Limb (tissue), 2 donors: ENCODE measurements at regions not wholly inside any gene's neighbourhood (a gene's known extent, or its start where the extent isn't known, plus 50 kb on each side); places are given as distances from the start of the nearest gene placed in this dataset.
"Not testable (repeated sequence)": the region's sequence is repeated elsewhere in the genome, so short reads cannot be mapped to it uniquely, and the experiment has no call there.

ENCODE experiments used
- DNase-seq, 2 donors: peaks; one replicate each; pipeline ENCODE4 v3.0.0-alpha.2; 2016; ENCODE audit errors: extremely low spot score in 2 of 2

GRCh38 chr1:228796945-228797344, 61.7 kb downstream of the RHOU start:
- not testable (repeated sequence) for DNase-seq

DNA sequence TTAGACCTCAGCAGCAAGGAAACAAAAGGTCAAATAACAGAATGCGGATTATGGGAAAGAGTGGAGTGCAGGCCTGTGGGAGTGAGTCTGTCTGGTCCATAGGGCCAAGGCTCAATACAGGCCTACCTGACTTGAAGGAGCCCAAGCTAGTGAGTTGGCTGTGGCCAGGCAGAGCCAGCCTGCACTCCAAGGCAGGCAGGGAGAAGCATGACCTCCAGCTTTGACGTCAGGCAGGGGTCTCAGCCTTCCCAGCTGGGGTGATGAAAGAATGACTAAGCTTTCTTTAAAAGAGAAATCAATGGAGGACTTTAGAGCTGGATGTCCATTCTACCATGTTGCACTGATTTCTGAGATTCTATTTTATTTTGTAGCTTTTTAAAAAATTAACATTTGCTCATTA, 62.8 kb downstream of the RHOU start:
- DNase-seq = no peak

GRCh38 chr1:228798548-228798947, 63.3 kb downstream of the RHOU start:
- DNase-seq = no peak

- DNase-seq = no peak
Measured at GRCh38 chr1:228799924-228800323, 64.6 kb downstream of the RHOU start.

- no peak for DNase-seq
Measured at GRCh38 chr1:228801068-228801467, 65.8 kb downstream of the RHOU start.

DNA sequence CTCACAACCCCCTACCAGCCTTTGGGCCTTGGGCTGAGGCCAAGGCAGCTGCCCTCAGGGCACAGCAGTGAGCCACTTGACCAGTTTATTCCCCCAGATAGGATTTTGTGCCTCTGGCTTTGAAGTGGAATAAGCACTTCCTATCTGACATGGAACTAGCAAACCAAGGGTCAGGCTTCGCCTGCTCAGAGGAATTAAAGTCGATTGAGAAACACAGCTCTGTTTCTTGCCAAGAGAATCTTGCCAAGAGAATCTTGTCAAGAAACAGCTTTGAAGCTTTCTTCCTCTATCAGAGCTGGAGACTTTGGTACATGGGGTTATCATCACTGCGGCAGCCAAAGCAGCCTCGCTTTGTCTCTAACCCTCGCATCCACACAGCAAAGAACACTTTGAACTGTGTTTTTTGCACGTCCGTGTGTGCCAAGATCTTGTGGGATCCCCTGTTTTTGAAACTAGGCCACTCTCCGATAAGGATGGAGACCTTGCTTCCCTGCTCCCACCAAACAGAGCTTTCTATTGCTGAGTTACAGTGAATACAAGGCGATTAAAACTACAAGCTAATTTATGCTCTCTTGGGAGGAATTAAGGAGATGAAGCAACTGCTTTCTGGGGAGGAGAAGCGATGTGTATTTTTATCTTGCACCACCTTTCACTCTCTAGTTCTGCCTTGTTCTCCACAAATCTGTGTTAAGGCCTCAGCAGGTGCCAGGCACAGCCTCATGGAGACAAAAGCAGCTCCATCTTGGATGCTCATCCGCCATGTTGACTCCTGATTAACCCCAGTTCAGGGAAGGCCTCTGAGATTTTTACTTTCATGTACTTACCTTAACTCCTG, 67.3 kb downstream of the RHOU start:
- peak in 1 of 2 donors; percentile 21 for DNase-seq

DNA sequence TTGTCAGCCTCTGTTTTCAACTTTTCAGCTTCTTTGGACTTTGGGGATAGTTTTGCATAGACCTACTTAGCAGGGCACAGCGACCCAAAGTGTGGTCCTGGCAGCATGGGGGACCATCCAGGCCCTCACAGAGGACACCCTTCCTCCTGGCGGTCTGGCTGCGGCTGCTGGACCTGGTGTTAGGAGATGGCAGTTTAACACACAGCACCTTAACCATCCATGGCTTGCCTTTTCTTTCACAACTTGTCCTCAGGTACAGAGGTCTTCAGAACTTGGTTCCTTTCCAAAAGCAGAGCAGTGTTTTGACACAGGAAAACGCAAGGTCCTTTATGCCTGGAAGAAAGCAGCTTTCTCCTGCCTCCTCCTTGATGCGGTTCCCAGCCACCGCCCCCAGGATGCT, 68.1 kb downstream of the RHOU start:
- DNase-seq = no peak

DNA sequence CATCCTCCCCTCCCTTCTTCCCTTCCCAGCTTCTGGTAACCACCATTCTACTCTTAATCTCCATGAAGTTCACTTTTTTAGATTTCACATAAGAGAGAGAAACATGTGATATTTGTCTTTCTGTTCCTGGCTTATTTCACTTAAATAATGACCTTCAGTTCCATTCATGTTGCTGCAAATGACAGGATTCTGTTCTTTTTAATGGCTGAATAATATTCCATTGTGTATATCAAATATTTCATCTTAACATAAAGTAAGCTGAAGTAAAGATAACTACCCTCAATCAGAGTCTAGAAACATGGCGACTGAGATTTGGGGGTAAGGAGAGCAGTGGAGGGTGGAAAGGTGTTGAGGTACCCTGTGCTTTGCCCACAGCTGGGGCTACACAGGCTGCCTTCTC, 68.9 kb downstream of the RHOU start:
- DNase-seq = no peak

DNA sequence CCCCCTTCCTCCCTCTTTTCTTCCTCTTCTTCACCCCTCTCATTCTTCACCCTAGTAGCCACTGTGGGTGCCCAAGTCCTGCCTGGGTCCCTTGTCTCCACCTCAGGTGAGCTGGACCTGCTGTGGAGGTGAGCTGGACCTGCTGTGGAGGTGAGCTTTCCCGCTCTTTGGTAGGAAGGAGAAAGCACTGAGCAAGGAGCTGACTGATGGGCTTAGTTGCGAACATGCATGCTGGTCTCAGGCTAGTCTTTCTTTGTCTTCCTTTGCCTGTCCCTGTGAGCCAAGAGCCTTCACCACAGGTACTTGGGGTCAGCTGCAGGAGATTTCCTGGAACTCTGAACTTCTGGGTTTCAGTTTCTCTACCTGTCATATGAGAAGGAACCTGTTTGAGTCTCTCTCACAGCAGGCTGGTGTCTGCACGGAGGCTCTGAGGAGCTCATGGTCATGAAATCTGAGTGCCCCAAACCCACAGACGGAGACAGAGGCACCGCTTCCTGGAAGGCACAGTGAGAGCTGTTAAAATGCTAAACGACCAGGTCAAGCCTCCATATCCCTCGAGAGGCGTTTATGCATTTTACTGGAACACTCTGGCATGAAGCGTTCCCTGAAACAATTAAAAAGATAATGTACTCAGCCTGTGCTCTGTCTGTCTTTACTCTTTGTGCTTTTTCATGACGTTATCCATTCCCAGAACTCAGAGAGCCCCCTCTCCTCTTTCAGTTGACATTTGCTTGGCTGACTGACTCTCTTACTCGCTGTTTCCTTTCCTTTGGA, 69.5 kb downstream of the RHOU start:
- peak; percentile 51 to 65 for DNase-seq

DNA sequence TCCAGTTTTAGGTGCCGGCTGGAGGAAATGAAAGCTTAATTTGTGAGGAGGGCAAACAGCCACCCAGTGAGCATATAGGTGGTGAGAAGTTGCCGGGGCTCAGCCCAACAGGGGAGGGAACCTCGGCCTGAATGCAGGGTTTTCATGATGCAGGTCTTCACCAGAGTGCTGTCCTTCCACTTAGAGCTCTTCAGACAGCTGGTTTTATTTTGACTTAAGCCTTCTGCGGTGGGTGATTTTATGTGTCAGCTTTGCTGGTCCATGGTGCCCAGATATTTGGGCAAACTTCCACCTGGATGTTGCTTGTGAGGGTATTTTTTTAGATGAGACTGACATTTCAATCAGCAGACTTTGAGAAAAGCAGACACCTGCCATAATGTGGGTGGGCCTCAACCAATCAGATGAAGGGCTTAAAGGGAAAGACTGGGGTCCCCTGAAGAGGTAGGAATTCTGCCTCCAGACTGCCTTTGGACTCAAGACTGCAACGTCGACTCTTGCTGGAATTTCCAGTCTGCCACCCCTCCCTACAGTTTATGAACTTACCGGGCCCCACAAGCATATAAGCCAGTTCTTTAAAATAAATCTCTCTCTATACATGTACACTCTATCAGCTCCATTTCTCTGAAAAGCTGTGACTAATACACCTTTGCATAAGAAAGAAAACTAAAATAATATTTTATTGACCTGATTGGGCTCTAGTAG, 72.8 kb downstream of the RHOU start:
- no peak for DNase-seq

GRCh38 chr1:228809621-228810394, 74.5 kb downstream of the RHOU start:
- DNase-seq = no peak

GRCh38 chr1:228810395-228810758, 75.1 kb downstream of the RHOU start:
- no peak for DNase-seq

GRCh38 chr1:228810878-228811711, 75.8 kb downstream of the RHOU start:
- DNase-seq = no peak

GRCh38 chr1:228811712-228812305, 76.5 kb downstream of the RHOU start:
- DNase-seq = no peak

DNA sequence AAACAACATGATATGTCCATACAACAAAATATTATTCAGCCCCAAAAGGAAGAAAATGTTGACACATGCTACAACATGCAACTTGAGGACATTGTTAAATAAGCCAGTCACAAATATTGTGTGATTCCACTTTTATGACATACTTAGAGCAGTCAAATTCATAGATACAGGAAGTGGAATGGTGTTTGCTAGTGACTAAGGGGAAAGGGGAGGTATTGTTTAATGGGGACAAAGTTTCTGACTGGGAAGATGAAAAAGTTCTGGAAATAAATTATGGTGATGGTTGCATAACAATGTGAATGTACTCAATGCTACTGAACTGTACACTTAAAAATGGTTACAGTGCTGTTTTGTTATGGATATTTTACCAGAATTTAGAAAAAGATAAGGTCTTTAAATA, 77.7 kb downstream of the RHOU start:
- no peak for DNase-seq

DNA sequence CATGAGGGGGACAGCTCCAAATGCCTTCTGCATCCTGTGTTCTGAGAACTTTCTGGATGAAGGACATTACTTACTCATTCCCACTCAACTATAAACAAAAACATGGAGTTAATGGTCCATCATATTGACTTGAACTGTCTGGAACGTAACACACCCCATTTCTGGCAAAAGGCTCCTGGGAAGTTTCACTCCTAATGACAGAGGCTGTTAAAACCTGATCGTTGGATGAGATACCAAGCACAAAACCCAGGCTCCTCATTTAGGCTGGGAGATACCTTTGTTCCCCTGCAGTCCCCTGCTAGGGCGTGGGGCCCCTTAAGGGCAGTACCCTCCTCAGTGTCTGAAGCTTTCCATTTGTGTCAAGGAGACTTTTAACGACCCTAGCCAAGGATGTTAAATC, 78.9 kb downstream of the RHOU start:
- no peak for DNase-seq

DNA sequence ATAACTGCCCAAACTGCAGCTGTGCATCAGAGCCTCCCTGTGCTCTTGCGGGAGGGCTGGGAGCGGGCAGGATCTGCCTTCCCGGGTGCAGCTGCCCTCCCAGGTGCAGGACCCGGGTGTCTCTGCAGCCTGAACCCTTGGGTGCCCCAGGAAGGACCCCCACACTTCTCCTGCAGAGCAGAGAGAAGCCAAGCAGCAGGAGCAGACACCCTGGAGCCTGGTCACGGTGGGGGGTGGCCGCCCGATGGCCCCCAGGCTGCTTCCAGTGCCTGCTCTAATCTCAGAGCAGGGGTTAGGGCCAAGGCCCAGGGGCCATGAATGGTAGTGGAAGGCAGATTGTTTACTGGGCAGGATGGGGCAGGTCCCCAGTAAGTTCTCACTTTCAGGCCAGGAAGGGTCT, 83.0 kb downstream of the RHOU start:
- DNase-seq = no peak

DNA sequence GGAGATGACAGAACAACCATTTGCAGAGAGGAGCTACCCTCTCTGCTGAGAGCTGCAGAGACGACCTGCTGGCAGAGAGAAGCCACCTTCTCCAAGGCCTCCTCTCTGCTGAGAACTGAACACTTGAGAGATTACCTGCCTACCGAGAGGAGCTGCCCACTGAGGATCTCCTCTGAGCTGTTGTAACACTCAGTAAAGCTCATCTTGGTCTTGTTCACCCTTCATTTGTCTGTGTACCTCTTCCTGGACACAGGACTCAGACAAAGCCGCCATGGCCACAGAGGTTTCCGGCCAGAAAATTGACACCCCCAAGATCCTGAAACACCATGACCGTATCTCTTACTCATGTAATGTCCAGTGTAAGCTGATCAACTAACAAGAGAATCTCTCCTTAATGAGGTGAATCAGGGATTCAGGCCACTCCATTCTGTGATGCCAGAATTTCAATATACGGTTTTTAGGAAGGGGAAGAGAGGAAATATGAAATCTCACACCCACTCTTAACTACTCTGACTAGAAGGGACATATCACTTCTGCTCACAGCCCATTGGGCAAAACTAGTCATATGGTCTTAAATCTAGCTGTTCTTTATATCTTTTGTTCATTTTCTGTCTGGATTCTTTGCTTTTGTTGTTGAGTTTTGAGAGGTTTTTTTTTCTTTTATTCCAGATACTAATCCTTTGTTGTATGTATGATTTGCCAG, 83.8 kb downstream of the RHOU start:
- DNase-seq = no peak

DNA sequence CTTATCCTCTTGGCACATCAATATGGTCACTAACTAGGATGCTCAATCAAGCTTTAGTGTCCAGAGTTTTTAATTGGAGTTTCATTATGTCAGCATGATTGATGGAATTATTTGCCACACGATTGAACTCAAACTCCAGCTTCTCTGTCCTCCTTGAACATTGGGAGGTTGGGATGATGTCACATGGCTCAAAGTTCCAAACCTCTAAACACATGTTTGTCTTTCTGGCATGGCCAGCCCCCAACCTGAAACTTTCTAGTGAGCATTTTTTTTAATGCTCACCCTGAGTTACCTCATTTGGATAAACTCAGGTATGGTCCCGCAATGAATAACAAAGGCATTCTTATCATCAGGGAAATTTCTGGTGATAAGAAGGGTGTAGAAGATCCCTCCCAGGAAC, 86.0 kb downstream of the RHOU start:
- no peak for DNase-seq

- DNase-seq = no peak
Measured at GRCh38 chr1:228823200-228823599, 87.9 kb downstream of the RHOU start.
